SK-N-SH (cell line): ENCODE measurements at regions not wholly inside any gene's neighbourhood (a gene's known extent, or its start where the extent isn't known, plus 50 kb on each side); places are given as distances from the start of the nearest gene placed in this dataset.
"Not testable (repeated sequence)": the region's sequence is repeated elsewhere in the genome, so short reads cannot be mapped to it uniquely, and the experiment has no call there.

Source experiments
- CTCF ChIA-PET: fragments of 300-600, 350-600 bp; formaldehyde crosslinking; extraction: SDS; loops from one replicate; lab custom pipeline; 2021; lab: Yijun Ruan, JAX
- POLR2A ChIA-PET: fragments of 350-600 bp; sonication (Branson Sonifier 250); formaldehyde crosslinking; extraction: SDS; loops from one replicate; lab custom pipeline; 2020; ENCODE audit warnings: antibody characterized with exemption, inconsistent platforms; lab: Yijun Ruan, JAX
- DNase-seq: peaks from one replicate; pipeline ENCODE4 v3.0.0; 2012
- H2AFZ ChIP-seq: fragments of 200-600 bp; sonication (generic); 2 replicates; pipeline ENCODE4 v1.8.1; 2016; ENCODE audit warnings: antibody characterized with exemption, mild to moderate bottlenecking, low read depth
- H3F3A ChIP-seq: fragments of 200-600 bp; sonication (generic); replicated peaks from 2 replicates; pipeline ENCODE3; 2016; ENCODE audit warnings: antibody characterized with exemption, mild to moderate bottlenecking; ENCODE audit not compliant: insufficient read depth
- H3K27ac ChIP-seq, 2 experiments: fragments of 200-500 bp in 1 of 2; fragments of 200-600 bp in 1 of 2; sonication (Bioruptor generic) in 1 of 2; sonication (generic), shearing (Covaris generic) in 1 of 2; 2 replicates each; pipeline versions ENCODE4 v1.5.1 to v1.6.1; 2014 to 2016; ENCODE audit warnings: low read depth in 2 of 2, inconsistent platforms in 1 of 2, low read length in 1 of 2, mild to moderate bottlenecking in 1 of 2, mixed read lengths in 1 of 2
- H3K27me3 ChIP-seq: fragments of 200-600 bp; sonication (generic), shearing (Covaris generic); 2 replicates; pipeline ENCODE4 v1.6.1; 2016; ENCODE audit warnings: mixed run types; ENCODE audit not compliant: insufficient read depth
- H3K36me3 ChIP-seq, 2 experiments: fragments of 200-500 bp in 1 of 2; fragments of 200-600 bp in 1 of 2; sonication (Bioruptor generic) in 1 of 2; sonication (generic) in 1 of 2; replicated peaks in 1 of 2; 2 replicates each; pipeline versions ENCODE3 to v1.5.1; 2014 to 2016; ENCODE audit warnings: low read length in 1 of 2, mild to moderate bottlenecking in 1 of 2; ENCODE audit not compliant: insufficient read depth in 2 of 2, control insufficient read depth in 1 of 2
- H3K4me1 ChIP-seq, 2 experiments: fragments of 200-500 bp in 1 of 2; fragments of 200-600 bp in 1 of 2; sonication (Bioruptor generic) in 1 of 2; sonication (generic), shearing (Covaris generic) in 1 of 2; 2 replicates each; pipeline versions ENCODE4 v1.5.1 to v1.6.1; 2014 to 2016; ENCODE audit warnings: low read depth in 1 of 2, low read length in 1 of 2, mixed run types in 1 of 2; ENCODE audit not compliant: insufficient read depth in 2 of 2, control insufficient read depth in 1 of 2
- H3K4me2 ChIP-seq: fragments of 200-600 bp; sonication (generic), shearing (Covaris generic); 2 replicates; pipeline ENCODE4 v1.6.1; 2017; ENCODE audit warnings: mixed run types
- H3K4me3 ChIP-seq, 2 experiments: fragments of 200-500 bp in 1 of 2; fragments of 200-600 bp in 1 of 2; sonication (Bioruptor generic) in 1 of 2; sonication (generic), shearing (Covaris generic) in 1 of 2; 2 replicates each; pipeline versions ENCODE4 v1.5.1 to v1.8.1; 2014 to 2016; ENCODE audit warnings: low read depth in 2 of 2, inconsistent platforms in 1 of 2, low read length in 1 of 2, mild to moderate bottlenecking in 1 of 2, mixed read lengths in 1 of 2, moderate library complexity in 1 of 2
- H3K79me2 ChIP-seq: fragments of 200-600 bp; sonication (generic); 2 replicates; pipeline ENCODE4 v1.8.1; 2017; ENCODE audit warnings: mild to moderate bottlenecking; ENCODE audit not compliant: insufficient read depth
- H3K9ac ChIP-seq: fragments of 200-600 bp; sonication (generic); 2 replicates; pipeline ENCODE4 v1.6.1; 2017; ENCODE audit warnings: mixed run types
- H3K9me2 ChIP-seq: fragments of 200-600 bp; sonication (generic); 2 replicates; pipeline ENCODE4 v1.6.1; 2017; ENCODE audit warnings: mixed run types
- H3K9me3 ChIP-seq: fragments of 200-600 bp; sonication (generic); 2 replicates; pipeline ENCODE4 v1.6.1; 2017; ENCODE audit warnings: mixed run types, mild to moderate bottlenecking, moderate library complexity
- H4K20me1 ChIP-seq: fragments of 200-600 bp; sonication (generic); 2 replicates; pipeline ENCODE4 v1.6.1; 2017; ENCODE audit warnings: mild to moderate bottlenecking, mixed run types; ENCODE audit not compliant: insufficient read depth
- CHD2 ChIP-seq: fragments of 150-350 bp; IDR thresholded peaks from 2 replicates; pipeline ENCODE4 v1.6.1; 2018; ENCODE audit warnings: low read length; ENCODE audit not compliant: partially characterized antibody
- ELF1 ChIP-seq: IDR thresholded peaks from 2 replicates; pipeline ENCODE4 v1.4.0; 2012
- EP300 ChIP-seq, 2 experiments: IDR thresholded peaks; 2 replicates each; pipeline versions ENCODE4 v1.4.0 to v1.6.1; 2012; ENCODE audit warnings: borderline replicate concordance in 1 of 2, low read depth in 1 of 2, low read length in 1 of 2
- EZH2phosphoT487 ChIP-seq: fragments of 200-600 bp; sonication (generic); IDR thresholded peaks from 2 replicates; pipeline ENCODE4 v1.6.1; 2017; ENCODE audit warnings: low read depth, mixed run types, mild to moderate bottlenecking, antibody characterized with exemption, moderate library complexity, borderline replicate concordance
- FOSL2 ChIP-seq: IDR thresholded peaks from 2 replicates; pipeline ENCODE4 v1.4.0; 2012; ENCODE audit warnings: low read depth, mild to moderate bottlenecking, moderate library complexity, borderline replicate concordance
- FOXJ3 ChIP-seq: sonication (generic); formaldehyde crosslinking; IDR thresholded peaks from 2 replicates; pipeline ENCODE4 v1.5.1; 2020; ENCODE audit warnings: mild to moderate bottlenecking, missing genetic modification reagents
- FOXM1 ChIP-seq: IDR thresholded peaks from 2 replicates; pipeline ENCODE4 v1.4.0; 2012; ENCODE audit warnings: low read depth, mild to moderate bottlenecking
- MXI1 ChIP-seq: IDR thresholded peaks from 2 replicates; pipeline ENCODE4 v1.6.1; 2012; ENCODE audit warnings: mild to moderate bottlenecking, low read depth, low read length, improper control_type of control experiment
- NRF1 ChIP-seq: IDR thresholded peaks from 2 replicates; pipeline ENCODE4 v1.6.1; 2012; ENCODE audit warnings: low read depth, mild to moderate bottlenecking, low read length
- POLR2AphosphoS5 ChIP-seq: IDR thresholded peaks from 2 replicates; pipeline ENCODE4 v1.6.1; 2012; ENCODE audit warnings: low read depth, low read length
- RFX5 ChIP-seq: IDR thresholded peaks from 2 replicates; pipeline ENCODE4 v1.6.1; 2012; ENCODE audit warnings: mild to moderate bottlenecking, improper control_type of control experiment, low read length
- RXRA ChIP-seq: IDR thresholded peaks from 2 replicates; pipeline ENCODE4 v1.4.0; 2012; ENCODE audit warnings: low read depth, mild to moderate bottlenecking, borderline replicate concordance
- SMC3 ChIP-seq: IDR thresholded peaks from 2 replicates; pipeline ENCODE4 v1.6.1; 2012; ENCODE audit warnings: low read depth, low read length, improper control_type of control experiment
- TAF1 ChIP-seq: IDR thresholded peaks from 2 replicates; pipeline ENCODE4 v1.6.1; 2012; ENCODE audit warnings: low read depth, mild to moderate bottlenecking, low read length, moderate library complexity, borderline replicate concordance
- TEAD4 ChIP-seq: IDR thresholded peaks from 2 replicates; pipeline ENCODE4 v1.4.0; 2012; ENCODE audit warnings: mild to moderate bottlenecking, borderline replicate concordance; ENCODE audit not compliant: insufficient read depth
- WGBS: methylation state at CpG from one replicate; pipeline ENCODE4 v1.1.6; 2017; ENCODE audit warnings: low lambda C conversion rate; 5-methylcytosine and 5-hydroxymethylcytosine counted together
- TF ChIP-seq, protein P1 (sequence below): IDR thresholded peaks from 2 replicates; pipeline ENCODE4 v1.4.0; 2012; ENCODE audit warnings: low read depth, borderline replicate concordance
- TF ChIP-seq, protein P2 (sequence below): fragments of 150-350 bp; IDR thresholded peaks from 2 replicates; pipeline ENCODE4 v1.6.1; 2017; ENCODE audit warnings: antibody characterized with exemption, low read length, low read depth, borderline replicate concordance
- TF ChIP-seq, protein P3 (sequence below): fragments of 150-350 bp; IDR thresholded peaks from 2 replicates; pipeline ENCODE4 v1.6.1; 2016; ENCODE audit warnings: mild to moderate bottlenecking, low read depth, low read length

DNA sequence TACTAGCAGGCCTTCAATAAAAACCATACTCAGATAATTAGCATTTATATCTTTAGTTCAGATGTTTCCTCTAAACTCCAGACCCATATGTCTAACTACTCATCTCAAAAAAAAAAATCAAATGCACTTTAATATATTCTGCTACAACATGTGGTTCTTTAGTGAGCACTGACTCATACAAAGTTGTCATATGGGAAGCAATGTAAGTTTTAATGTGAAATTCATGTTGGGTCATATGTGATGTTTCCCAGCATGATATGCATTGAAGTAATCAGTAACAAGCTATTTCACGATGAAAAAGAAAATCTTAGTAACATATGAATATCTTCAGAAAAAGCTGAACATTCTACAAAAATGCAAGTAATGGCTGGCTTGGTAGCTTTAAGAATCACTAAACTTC lies 859.7 kb upstream of the ADGRB3 start:
- Histone ChIP-seq H3K9ac (no peak overlapping the region), H3K4me2 (no peak overlapping the region), H3K79me2 (no peaks in the 10 kb centered on the region), H4K20me1 (no peaks in the 10 kb centered on the region), H3K27ac (peak overlapping the region in 1 of 2 experiments; percentile 50; a peak in 1 of 4 replicates), H3K4me3 (no peak overlapping the region), H3K9me3 (no peaks in the 10 kb centered on the region), H3F3A (no peaks in the 10 kb centered on the region), H3K9me2 (no peaks in the 10 kb centered on the region), H2AFZ (no peak overlapping the region), H3K36me3 (no peaks in the 10 kb centered on the region), H3K4me1 (no peaks in the 10 kb centered on the region), H3K27me3 (no peaks in the 10 kb centered on the region)
- POLR2A ChIA-PET, result interaction anchor here (0.5 kb wide), 1 partner anchor 488 kb away, joined by 5 read pairs; no protein-coding TSS in a partner anchor
- TF ChIP-seq, protein P1, sequence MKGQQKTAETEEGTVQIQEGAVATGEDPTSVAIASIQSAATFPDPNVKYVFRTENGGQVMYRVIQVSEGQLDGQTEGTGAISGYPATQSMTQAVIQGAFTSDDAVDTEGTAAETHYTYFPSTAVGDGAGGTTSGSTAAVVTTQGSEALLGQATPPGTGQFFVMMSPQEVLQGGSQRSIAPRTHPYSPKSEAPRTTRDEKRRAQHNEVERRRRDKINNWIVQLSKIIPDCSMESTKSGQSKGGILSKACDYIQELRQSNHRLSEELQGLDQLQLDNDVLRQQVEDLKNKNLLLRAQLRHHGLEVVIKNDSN, result no peak
- no peak for TF ChIP-seq NRF1
- TF ChIP-seq, protein P2, sequence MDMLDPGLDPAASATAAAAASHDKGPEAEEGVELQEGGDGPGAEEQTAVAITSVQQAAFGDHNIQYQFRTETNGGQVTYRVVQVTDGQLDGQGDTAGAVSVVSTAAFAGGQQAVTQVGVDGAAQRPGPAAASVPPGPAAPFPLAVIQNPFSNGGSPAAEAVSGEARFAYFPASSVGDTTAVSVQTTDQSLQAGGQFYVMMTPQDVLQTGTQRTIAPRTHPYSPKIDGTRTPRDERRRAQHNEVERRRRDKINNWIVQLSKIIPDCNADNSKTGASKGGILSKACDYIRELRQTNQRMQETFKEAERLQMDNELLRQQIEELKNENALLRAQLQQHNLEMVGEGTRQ, result no peak
- no peak for TF ChIP-seq EZH2phosphoT487
- TF ChIP-seq ELF1, result no peak
- TF ChIP-seq RXRA, result no peak
- no peak for TF ChIP-seq FOXM1
- TF ChIP-seq FOSL2, result no peak
- no peak for TF ChIP-seq RFX5
- TF ChIP-seq SMC3, result no peak
- TF ChIP-seq, protein P3, sequence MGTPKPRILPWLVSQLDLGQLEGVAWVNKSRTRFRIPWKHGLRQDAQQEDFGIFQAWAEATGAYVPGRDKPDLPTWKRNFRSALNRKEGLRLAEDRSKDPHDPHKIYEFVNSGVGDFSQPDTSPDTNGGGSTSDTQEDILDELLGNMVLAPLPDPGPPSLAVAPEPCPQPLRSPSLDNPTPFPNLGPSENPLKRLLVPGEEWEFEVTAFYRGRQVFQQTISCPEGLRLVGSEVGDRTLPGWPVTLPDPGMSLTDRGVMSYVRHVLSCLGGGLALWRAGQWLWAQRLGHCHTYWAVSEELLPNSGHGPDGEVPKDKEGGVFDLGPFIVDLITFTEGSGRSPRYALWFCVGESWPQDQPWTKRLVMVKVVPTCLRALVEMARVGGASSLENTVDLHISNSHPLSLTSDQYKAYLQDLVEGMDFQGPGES, result no peak
- TF ChIP-seq EP300 (IDR thresholded peaks at IDR 0.05; ENCODE audit: borderline replicate concordance in 1 of 2, low read depth in 1 of 2, low read length in 1 of 2), result no peak; a peak in 1 of 4 replicates
- no peak for TF ChIP-seq POLR2AphosphoS5
- TF ChIP-seq CHD2, result no peak
- no peak for TF ChIP-seq MXI1
- CTCF ChIA-PET, result interaction anchor here (1.0 to 1.3 kb wide), 2 partner anchors 10 to 14 kb away, joined by 3 to 4 read pairs; no protein-coding TSS in a partner anchor
- no peak for DNase-seq
- 61% methylated on average over 1 of the region's 1 CpG for WGBS

DNA sequence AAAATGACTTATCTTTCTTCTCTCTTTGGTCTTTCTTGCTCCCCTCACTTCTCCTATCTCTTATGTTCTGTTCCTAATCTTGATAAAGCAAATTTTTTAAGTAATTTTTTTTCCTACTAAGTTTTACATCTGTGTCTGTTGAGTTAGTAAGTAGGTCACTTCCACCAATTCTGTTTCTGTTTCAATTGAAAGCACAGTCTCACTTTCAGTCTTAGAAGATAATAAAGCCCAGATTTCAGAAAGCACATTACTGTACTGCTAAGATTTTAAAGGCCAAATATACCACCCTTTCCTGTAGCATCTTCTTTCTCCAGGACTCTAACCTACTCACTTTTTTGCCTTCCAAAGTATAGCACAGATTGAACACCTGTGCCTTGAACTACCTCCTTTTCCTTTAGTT lies 866.1 kb upstream of the ADGRB3 start:
- CTCF ChIA-PET, result no interaction called here

DNA sequence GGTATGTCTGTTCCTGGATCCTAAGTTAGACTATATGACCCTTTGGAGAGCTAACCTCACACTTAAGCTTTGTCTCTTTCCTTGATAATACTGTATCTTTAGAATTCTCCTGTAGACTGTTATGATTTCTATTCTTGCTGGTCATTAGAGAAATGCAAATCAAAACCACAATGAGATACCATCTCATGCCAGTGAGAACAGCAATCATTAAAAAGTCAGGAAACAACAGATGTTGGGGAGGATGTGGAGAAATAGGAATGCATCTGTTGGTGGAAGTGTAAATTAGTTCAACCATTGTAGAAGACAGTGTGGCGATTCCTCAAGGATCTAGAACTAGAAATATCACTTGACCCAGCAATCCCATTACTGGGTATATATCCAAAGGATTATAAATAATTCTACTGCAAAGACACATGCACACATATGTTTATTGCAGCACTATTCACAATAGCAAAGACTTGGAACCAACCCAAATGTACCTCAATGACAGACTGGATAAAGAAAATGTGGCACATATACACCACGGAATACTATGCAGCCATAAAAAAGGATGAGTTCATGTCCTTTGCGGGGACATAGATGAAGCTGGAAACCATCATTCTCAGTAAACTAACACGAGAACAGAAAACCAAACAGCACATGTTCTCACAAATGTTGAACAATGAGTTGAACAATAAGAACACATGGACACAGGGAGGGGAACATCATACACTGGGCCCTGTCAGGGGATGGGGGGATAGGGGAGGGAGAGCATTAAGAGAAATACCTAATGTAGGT lies 867.8 kb upstream of the ADGRB3 start:
- CTCF ChIA-PET, result interaction anchor here (1.1 kb wide), 1 partner anchor 13 kb away, joined by 3 read pairs; no protein-coding TSS in a partner anchor
- H3K36me3 ChIP-seq, result not testable (repeated sequence)
- WGBS, result 55% methylated on average over 4 of the region's 4 CpGs

More for the DNA sequence above, 866.1 kb upstream of the ADGRB3 start:
- Histone ChIP-seq H3K9me3 (no peaks in the 10 kb centered on the region), H3K4me3 (no peak overlapping the region), H3K4me2 (no peak overlapping the region), H4K20me1 (no peaks in the 10 kb centered on the region), H3K9ac (no peak overlapping the region), H2AFZ (no peak overlapping the region), H3K4me1 (no peaks in the 10 kb centered on the region), H3F3A (no peaks in the 10 kb centered on the region), H3K9me2 (no peaks in the 10 kb centered on the region), H3K36me3 (no peaks in the 10 kb centered on the region), H3K27me3 (no peaks in the 10 kb centered on the region), H3K79me2 (no peaks in the 10 kb centered on the region), H3K27ac (no peak overlapping the region)
- TF ChIP-seq FOXJ3 (CRISPR knock-in tag), result no peak
- no peak for TF ChIP-seq TAF1
- TF ChIP-seq TEAD4, result no peak
- DNase-seq, result no peak
- POLR2A ChIA-PET, result no interaction called here

More for the DNA sequence above, 867.8 kb upstream of the ADGRB3 start:
- H4K20me1 ChIP-seq, H3K4me2 ChIP-seq, H3K9ac ChIP-seq, H3K27ac ChIP-seq, POLR2A ChIA-PET, H3K79me2 ChIP-seq, H3F3A ChIP-seq, H2AFZ ChIP-seq, H3K4me1 ChIP-seq, H3K4me3 ChIP-seq, H3K27me3 ChIP-seq, H3K9me2 ChIP-seq, H3K9me3 ChIP-seq, DNase-seq: not testable (repeated sequence)
